ENCODE measurements at regions not wholly inside any gene's neighbourhood (a gene's known extent, or its start where the extent isn't known, plus 50 kb on each side); places are given as distances from the start of the nearest gene placed in this dataset.

- Mint-ChIP-seq H3K27me3 (ENCODE audit: low read depth) (no peaks in the 10 kb centered on the region), H3K36me3 (ENCODE audit: low read depth) (no peaks in the 10 kb centered on the region), H3K4me1 (ENCODE audit: low read depth) (no peaks in the 10 kb centered on the region), H3K27ac (no peak overlapping the region), H3K9me3 (no peaks in the 10 kb centered on the region), H3K4me3 (ENCODE audit: low read depth) (no peak overlapping the region)
- intact Hi-C loops (cut with micrococcal nuclease) = no loop called here
- DNase-seq (ENCODE audit: low spot score) = no peak
These were observed 228.9 kb downstream of the RBM43 start for GRCh38 chr2:151032741-151033191.

GRCh38 chr2:151030663-151031230 is 230.9 kb downstream of the RBM43 start:
- Mint-ChIP-seq H3K27ac (no peak overlapping the region), H3K4me1 (ENCODE audit: low read depth) (no peaks in the 10 kb centered on the region), H3K27me3 (ENCODE audit: low read depth) (no peaks in the 10 kb centered on the region), H3K4me3 (ENCODE audit: low read depth) (no peak overlapping the region), H3K36me3 (ENCODE audit: low read depth) (no peaks in the 10 kb centered on the region), H3K9me3 (no peaks in the 10 kb centered on the region)
- intact Hi-C loops (cut with micrococcal nuclease) = no loop called here
- DNase-seq (ENCODE audit: low spot score) = no peak

- H3K4me3 Mint-ChIP-seq (ENCODE audit: low read depth) = no peak overlapping the region
- no peaks in the 10 kb centered on the region for H3K27me3 Mint-ChIP-seq (ENCODE audit: low read depth)
These were observed 232.1 kb downstream of the RBM43 start for GRCh38 chr2:151029406-151030157.

DNA sequence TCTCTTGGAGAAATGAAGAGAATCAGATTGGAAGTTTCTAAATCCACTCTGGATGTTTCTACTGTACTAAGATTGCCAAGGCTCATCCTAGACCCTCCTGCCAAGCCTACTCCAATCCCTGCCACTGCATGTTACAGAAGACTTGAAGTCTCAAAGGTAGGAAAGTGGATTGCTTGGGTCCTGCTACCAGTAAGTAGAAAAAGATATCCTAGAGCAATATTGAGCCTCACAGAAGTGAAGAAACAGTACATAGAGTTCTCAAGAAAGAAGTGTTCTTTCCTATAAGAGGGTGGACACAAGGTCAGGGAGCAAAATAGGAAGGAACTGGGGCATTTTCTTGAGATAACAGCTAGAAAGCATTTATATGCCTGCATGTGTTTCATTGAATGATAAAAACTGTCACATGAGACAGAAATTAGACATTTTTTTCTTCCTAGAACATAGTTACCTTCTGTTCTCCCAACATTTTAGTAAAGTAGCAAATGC is 232.9 kb downstream of the RBM43 start:
- Mint-ChIP-seq H3K27ac (no peak overlapping the region), H3K4me3 (ENCODE audit: low read depth) (no peak overlapping the region), H3K4me1 (ENCODE audit: low read depth) (no peaks in the 10 kb centered on the region), H3K9me3 (no peaks in the 10 kb centered on the region), H3K36me3 (ENCODE audit: low read depth) (no peaks in the 10 kb centered on the region), H3K27me3 (ENCODE audit: low read depth) (no peaks in the 10 kb centered on the region)
- intact Hi-C loops (cut with micrococcal nuclease) = no loop called here
- DNase-seq (ENCODE audit: low spot score) = no peak

More at GRCh38 chr2:151029406-151030157, 232.1 kb downstream of the RBM43 start:
- Mint-ChIP-seq H3K4me1 (ENCODE audit: low read depth) (no peaks in the 10 kb centered on the region), H3K9me3 (no peaks in the 10 kb centered on the region), H3K36me3 (ENCODE audit: low read depth) (no peaks in the 10 kb centered on the region), H3K27ac (no peak overlapping the region)
- intact Hi-C loops (cut with micrococcal nuclease) = no loop called here
- DNase-seq (ENCODE audit: low spot score) = no peak

GRCh38 chr2:151027151-151027550 is 234.5 kb downstream of the RBM43 start:
- Mint-ChIP-seq H3K27ac (no peak overlapping the region), H3K27me3 (ENCODE audit: low read depth) (no peaks in the 10 kb centered on the region), H3K36me3 (ENCODE audit: low read depth) (no peaks in the 10 kb centered on the region), H3K4me1 (ENCODE audit: low read depth) (no peaks in the 10 kb centered on the region), H3K9me3 (no peaks in the 10 kb centered on the region), H3K4me3 (ENCODE audit: low read depth) (no peak overlapping the region)
- intact Hi-C loops (cut with micrococcal nuclease) = no loop called here
- DNase-seq (ENCODE audit: low spot score) = no peak

- DNase-seq (ENCODE audit: low spot score) = no peak
- intact Hi-C loops (cut with micrococcal nuclease) = no loop called here
- no peaks in the 10 kb centered on the region for H3K4me1 Mint-ChIP-seq (ENCODE audit: low read depth)
- no peaks in the 10 kb centered on the region for H3K36me3 Mint-ChIP-seq (ENCODE audit: low read depth)
- no peaks in the 10 kb centered on the region for H3K27me3 Mint-ChIP-seq (ENCODE audit: low read depth)
- H3K4me3 Mint-ChIP-seq (ENCODE audit: low read depth) = no peak overlapping the region
- no peaks in the 10 kb centered on the region for H3K9me3 Mint-ChIP-seq
- no peak overlapping the region for H3K27ac Mint-ChIP-seq
These were observed 235.8 kb downstream of the RBM43 start for GRCh38 chr2:151025816-151026215.

GRCh38 chr2:151024696-151025251 is 236.9 kb downstream of the RBM43 start:
- intact Hi-C loops (cut with micrococcal nuclease) = no loop called here

DNA sequence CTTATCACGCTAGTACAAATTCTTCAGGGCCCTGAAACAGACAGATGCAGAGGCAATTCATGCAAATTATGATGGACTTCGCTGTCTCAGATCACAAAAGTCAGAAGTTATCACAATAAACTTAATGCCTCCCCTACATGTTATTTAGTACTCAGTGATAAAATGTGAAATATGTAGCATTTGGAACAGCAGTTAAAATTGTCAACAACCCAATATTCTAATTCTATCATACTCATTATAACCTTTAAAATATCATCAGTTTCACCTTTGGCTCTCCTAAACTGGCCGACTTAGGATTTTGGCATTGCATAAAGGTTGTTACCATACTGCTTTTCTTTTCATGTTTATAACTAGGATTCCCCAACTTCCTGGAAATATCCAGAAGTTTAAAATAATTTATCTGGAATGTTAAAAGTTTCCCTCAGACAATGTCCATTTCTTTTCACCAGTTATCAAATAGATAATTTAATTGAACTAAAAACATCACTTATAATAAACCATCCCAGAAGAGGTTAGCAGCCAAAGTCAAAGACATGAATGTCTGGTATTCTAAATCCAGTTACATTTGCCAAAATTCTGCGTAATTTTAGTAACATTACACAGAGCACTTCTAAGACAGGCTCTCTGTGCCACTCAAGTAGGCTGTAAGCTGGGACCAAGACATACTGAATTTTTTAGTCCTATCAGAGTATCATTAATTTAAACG is 239.8 kb downstream of the RBM43 start:
- H3K27ac Mint-ChIP-seq = no peak overlapping the region
- no peaks in the 10 kb centered on the region for H3K36me3 Mint-ChIP-seq (ENCODE audit: low read depth)
- DNase-seq (ENCODE audit: low spot score) = no peak
- no peaks in the 10 kb centered on the region for H3K4me1 Mint-ChIP-seq (ENCODE audit: low read depth)
- H3K9me3 Mint-ChIP-seq = no peaks in the 10 kb centered on the region
- intact Hi-C loops (cut with micrococcal nuclease) = no loop called here
- H3K4me3 Mint-ChIP-seq (ENCODE audit: low read depth) = no peak overlapping the region
- no peaks in the 10 kb centered on the region for H3K27me3 Mint-ChIP-seq (ENCODE audit: low read depth)

More at GRCh38 chr2:151024696-151025251, 236.9 kb downstream of the RBM43 start:
- Mint-ChIP-seq H3K27me3 (ENCODE audit: low read depth) (no peaks in the 10 kb centered on the region), H3K27ac (no peak overlapping the region), H3K9me3 (no peaks in the 10 kb centered on the region), H3K36me3 (ENCODE audit: low read depth) (no peaks in the 10 kb centered on the region), H3K4me3 (ENCODE audit: low read depth) (no peak overlapping the region), H3K4me1 (ENCODE audit: low read depth) (no peaks in the 10 kb centered on the region)
- no peak for DNase-seq (ENCODE audit: low spot score)

DNA sequence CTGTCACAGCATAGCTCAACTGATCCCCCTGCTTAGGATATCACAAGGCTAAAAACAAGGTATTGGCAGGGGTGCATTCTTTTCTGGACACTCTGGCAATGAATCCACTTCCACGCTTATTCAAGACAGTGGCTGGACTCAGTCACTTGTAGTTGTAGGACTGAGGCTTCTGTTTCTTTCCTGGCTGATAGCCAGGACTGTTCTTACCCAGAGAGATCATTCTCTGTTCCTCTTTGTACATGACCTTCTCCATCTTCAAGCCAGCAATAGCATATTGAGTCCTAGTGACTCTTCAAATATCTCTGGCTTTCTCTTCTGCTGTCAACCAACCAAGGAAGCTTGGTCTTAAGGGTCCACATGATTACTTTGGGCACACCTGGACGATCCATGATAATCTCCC is 241.3 kb downstream of the RBM43 start:
- Mint-ChIP-seq H3K27ac (no peak overlapping the region), H3K9me3 (no peaks in the 10 kb centered on the region), H3K4me1 (ENCODE audit: low read depth) (no peaks in the 10 kb centered on the region), H3K4me3 (ENCODE audit: low read depth) (no peak overlapping the region), H3K27me3 (ENCODE audit: low read depth) (no peaks in the 10 kb centered on the region), H3K36me3 (ENCODE audit: low read depth) (no peaks in the 10 kb centered on the region)
- DNase-seq (ENCODE audit: low spot score) = no peak
- intact Hi-C loops (cut with micrococcal nuclease) = no loop called here

GRCh38 chr2:151009437-151010175 is 252.1 kb downstream of the RBM43 start:
- Mint-ChIP-seq H3K9me3 (no peaks in the 10 kb centered on the region), H3K27me3 (ENCODE audit: low read depth) (no peaks in the 10 kb centered on the region), H3K27ac (no peak overlapping the region), H3K4me1 (ENCODE audit: low read depth) (no peaks in the 10 kb centered on the region), H3K36me3 (ENCODE audit: low read depth) (no peaks in the 10 kb centered on the region), H3K4me3 (ENCODE audit: low read depth) (no peak overlapping the region)
- intact Hi-C loops (cut with micrococcal nuclease) = no loop called here
- DNase-seq (ENCODE audit: low spot score) = no peak

DNA sequence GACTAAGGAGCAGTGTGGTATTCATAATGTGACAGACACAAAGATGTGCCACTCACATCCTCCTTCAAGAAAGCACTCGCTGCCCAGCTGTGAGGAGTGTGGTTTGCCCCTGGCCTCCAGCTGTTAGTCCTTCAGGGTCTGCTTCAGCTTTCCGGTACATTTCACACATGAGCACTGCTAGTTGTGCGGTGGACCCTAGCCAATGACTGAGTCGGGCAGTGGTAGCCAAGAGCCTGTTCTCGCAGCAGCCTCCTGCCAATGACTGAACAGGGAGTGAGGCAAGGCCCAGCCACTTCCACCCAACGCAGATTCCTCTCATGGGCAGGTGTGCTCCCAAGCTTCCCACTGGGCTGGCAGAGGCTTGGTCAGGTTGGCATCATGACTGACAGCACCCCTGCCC is 254.3 kb downstream of the RBM43 start:
- Mint-ChIP-seq H3K36me3 (ENCODE audit: low read depth) (no peaks in the 10 kb centered on the region), H3K9me3 (no peaks in the 10 kb centered on the region), H3K27me3 (ENCODE audit: low read depth) (no peaks in the 10 kb centered on the region), H3K27ac (no peak overlapping the region), H3K4me3 (ENCODE audit: low read depth) (no peak overlapping the region), H3K4me1 (ENCODE audit: low read depth) (no peaks in the 10 kb centered on the region)
- intact Hi-C loops (cut with micrococcal nuclease) = no loop called here
- no peak for DNase-seq (ENCODE audit: low spot score)

- Mint-ChIP-seq H3K27me3 (ENCODE audit: low read depth) (no peaks in the 10 kb centered on the region), H3K27ac (no peak overlapping the region), H3K4me3 (ENCODE audit: low read depth) (no peak overlapping the region), H3K36me3 (ENCODE audit: low read depth) (no peaks in the 10 kb centered on the region), H3K9me3 (no peaks in the 10 kb centered on the region), H3K4me1 (ENCODE audit: low read depth) (no peaks in the 10 kb centered on the region)
- intact Hi-C loops (cut with micrococcal nuclease) = no loop called here
- no peak for DNase-seq (ENCODE audit: low spot score)
These were observed 258.6 kb downstream of the RBM43 start for GRCh38 chr2:151002959-151003600.
